GM12875 (cell line): ENCODE measurements at regions not wholly inside any gene's neighbourhood (a gene's known extent, or its start where the extent isn't known, plus 50 kb on each side); places are given as distances from the start of the nearest gene placed in this dataset.
A peak's percentile ranks its signal among the peaks of the same experiment; 100 is the strongest.
"Not testable (repeated sequence)": the region's sequence is repeated elsewhere in the genome, so short reads cannot be mapped to it uniquely, and the experiment has no call there.

ENCODE experiments used
- H3K4me3 ChIP-seq: one replicate; pipeline ENCODE4 v1.5.1; 2011; ENCODE audit warnings: low read depth, low read length, control low read depth
- CTCF ChIP-seq: IDR thresholded peaks from 2 replicates; pipeline ENCODE4 v1.5.1; 2011; ENCODE audit warnings: low read depth, mild to moderate bottlenecking, control low read depth, inconsistent platforms, low read length, moderate library complexity, borderline replicate concordance; ENCODE audit not compliant: insufficient read depth

- no peak for TF ChIP-seq CTCF
- peak overlapping the region; percentile 8 for H3K4me3 ChIP-seq
Observed at GRCh38 chr2:207334624-207335371, 169.1 kb upstream of the KLF7 start.

- no peak for TF ChIP-seq CTCF
- no peak overlapping the region for H3K4me3 ChIP-seq
Observed at GRCh38 chr2:207337234-207338219, 171.8 kb upstream of the KLF7 start.

GRCh38 chr2:207338220-207338607 is 172.5 kb upstream of the KLF7 start:
- TF ChIP-seq CTCF: no peak
- H3K4me3 ChIP-seq: no peak overlapping the region

GRCh38 chr2:207338610-207339009 is 172.9 kb upstream of the KLF7 start:
- H3K4me3 ChIP-seq: no peak overlapping the region
- no peak for TF ChIP-seq CTCF

GRCh38 chr2:207341112-207341750 is 175.5 kb upstream of the KLF7 start:
- TF ChIP-seq CTCF: no peak
- H3K4me3 ChIP-seq: no peak overlapping the region

GRCh38 chr2:207341804-207342203 is 176.1 kb upstream of the KLF7 start:
- no peak for TF ChIP-seq CTCF
- no peak overlapping the region for H3K4me3 ChIP-seq

GRCh38 chr2:207344596-207345394 is 179.0 kb upstream of the KLF7 start:
- H3K4me3 ChIP-seq: not testable (repeated sequence)
